HG02759 (cell line): ENCODE measurements at regions not wholly inside any gene's neighbourhood (a gene's known extent, or its start where the extent isn't known, plus 50 kb on each side); places are given as distances from the start of the nearest gene placed in this dataset.
"Not testable (repeated sequence)": the region's sequence is repeated elsewhere in the genome, so short reads cannot be mapped to it uniquely, and the experiment has no call there.

ENCODE experiments used
- ATAC-seq: cut with Tn5 transposase; IDR thresholded peaks from one replicate; pipeline ENCODE4 v1.9.1; 2021; ENCODE audit warnings: mild to moderate bottlenecking, moderate library complexity; ENCODE audit not compliant: unreplicated experiment

DNA sequence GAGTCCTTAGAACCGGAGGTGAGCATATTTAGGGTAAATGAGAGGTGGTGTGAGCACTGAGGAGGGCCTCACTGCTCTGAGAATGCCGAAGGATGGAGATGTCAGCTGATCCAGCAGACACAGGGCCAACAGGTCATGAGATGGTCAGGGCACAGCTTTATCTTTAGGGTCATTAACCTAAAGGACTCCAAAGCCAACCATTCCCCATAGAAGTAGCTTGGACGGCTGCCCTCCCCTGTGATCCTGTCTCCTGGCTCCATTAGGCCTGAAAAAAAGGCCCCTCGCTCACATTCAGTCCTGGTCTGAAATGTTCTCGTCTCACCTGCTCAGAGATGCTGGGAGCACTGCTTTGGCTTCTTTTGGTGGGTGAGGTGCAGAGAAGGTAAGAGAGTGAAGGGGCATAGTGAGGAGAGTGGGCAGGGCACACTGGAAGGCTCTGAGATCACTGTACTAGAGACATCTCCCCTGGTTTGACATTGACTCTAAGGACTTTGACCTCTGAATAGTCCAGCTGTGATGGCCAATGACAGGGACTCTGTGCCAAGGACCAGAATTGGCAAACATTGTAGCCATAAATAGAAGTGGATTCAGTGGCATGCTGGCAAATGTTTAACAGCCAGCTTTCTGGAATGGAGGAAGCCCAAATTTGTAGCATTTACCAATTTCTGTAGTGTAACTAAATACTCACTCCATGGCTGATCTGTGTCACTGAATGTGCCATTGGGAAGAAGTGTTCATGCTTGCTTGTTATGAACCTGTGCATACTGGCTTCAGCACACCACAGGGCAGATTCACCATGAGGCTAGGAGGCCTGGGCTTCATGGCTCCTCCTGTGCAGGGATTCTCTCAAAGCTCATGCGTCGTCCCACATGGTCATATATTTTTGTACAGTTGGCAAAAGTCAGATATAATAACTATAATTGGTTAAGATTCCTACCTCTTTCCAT, 76.2 kb upstream of the MRPS22 start:
- ATAC-seq = no peak

DNA sequence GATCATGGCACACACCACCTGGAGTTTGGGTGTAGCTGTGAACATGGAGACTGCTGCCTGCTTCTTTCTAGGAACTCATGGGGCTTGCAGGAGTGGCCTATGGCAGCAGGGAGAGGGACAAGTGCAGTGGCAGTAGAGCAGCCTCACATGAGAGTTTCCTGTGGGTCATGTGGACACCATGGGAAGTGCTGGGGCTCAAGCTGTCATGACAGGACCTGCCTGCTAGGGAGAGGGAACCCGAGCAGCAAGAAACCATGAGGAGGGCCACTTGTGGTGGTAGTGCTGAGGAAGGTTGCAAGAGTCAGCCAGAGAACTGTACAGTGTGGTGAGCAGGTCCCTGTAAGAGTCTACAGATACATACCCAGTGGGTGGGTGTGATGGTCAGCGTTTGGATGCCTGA, 73.8 kb upstream of the MRPS22 start:
- no peak for ATAC-seq

DNA sequence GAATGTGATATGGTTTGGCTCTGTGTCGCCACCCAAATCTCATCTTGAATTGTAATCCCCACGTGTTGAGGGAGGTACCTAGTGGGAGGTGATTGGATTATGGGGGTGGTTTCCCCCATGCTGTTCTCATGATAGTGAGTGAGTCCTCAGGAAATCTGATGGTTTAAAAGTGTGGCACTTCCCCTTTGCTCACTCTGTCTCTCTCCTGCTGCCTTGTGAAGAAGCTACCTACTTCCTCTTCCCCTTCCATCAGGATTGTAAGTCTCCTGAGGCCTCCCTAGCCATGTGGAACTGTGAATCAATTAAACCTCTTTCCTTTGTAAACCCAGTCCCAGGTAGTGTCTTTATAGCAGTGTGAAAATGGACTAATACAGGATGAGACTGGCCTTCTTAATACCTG, 73.2 kb upstream of the MRPS22 start:
- ATAC-seq = not testable (repeated sequence)

DNA sequence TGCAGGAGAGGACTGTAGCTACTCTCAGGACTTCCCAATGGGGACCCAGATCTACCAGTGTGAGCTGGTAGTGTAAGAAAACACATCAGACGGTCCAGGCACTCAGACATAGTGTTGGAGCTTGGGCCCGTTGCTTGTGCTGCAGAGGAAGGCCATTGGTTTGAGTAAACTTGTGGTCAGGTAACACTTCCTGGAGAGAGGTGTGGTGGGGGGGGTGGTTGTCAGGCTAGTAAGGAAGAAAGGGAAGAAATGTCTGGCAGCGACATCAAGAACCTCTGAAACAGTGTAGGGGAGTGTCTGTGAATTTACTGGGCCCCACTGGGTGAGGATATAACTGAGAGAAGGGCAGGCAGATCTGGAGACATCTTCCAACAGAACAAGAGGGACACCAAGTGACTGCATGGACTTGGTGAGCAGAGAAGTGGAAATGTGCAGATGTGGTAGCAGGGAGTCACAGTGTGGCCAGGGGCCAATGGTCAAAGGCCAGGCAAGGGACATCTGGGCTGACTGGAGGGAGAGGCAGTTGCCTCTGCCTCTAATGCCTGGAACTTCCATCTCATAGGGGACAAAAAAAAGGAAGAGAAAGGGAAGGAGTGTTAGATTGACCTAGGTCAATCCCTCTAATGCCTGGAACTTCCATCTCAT, 63.7 kb upstream of the MRPS22 start:
- ATAC-seq = no peak

DNA sequence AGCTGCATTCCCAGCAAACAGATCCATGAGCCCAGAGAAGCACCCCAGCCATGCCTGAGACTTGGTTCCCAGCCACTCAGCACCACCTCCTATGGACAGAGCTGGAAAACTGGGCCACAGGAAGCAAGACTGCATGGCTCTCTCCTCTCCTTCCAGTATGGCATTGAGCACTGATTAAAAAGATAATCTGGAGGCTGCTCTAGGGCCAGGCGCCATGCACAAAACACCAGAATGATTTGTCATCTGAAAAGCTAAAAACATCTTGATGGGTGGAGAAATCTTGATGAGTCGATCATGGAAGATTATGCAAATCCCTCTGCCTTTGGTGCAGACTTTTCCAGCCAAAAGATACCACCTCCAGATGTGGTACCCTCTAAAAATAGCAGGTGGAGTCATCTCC, 62.7 kb upstream of the MRPS22 start:
- no peak for ATAC-seq

DNA sequence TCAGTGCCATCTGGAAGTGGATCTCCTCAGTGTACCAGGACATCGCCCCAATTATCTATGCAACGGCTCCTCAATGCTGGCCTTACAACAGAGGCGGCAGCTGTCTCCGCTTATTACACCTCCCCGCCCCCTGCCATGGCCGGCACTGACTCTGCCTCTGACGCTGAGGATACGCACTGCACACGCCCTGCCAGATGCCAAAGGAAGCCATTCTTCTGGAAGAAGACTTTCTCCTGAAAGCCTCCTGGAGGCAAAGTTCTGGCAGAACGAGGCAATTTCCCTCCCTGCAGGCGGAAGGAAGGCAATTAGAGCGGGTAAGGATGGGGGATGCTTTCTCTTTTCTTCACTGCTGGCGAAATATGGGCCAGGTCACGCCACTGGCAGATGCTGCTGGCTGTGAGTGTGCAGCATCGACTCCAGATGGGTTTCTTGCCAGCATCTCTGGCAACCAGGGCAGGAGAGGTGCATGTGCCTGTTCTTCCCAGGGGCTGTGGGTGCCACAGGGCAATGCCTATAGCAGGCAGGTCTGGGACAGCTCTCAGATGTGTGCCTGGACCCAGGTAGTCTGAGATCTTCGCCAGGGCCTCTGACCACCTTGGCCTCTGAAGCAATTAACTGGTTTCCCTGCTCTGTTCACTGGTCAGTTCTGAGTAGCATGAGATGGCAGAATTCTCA, 62.2 kb upstream of the MRPS22 start:
- ATAC-seq = no peak

DNA sequence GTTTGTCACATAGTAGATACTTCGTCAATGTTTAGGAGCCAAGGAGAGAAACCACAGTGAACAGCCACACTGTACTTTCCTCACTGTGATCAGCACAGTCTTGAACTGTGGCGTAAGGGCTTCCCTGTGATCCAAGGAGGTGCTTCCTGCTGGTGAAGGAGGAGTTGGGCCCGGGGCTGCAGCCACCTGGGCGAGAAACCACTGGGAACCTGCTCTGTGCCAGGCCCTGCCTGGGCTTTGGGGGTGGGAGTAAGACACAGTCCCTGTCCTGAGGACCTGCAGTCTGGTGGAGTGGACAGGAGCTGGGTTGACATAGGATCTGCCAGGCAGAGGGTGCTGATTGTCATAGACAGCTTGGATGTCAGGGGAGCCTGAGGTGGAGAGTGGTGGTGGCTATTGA, 60.5 kb upstream of the MRPS22 start:
- no peak for ATAC-seq

DNA sequence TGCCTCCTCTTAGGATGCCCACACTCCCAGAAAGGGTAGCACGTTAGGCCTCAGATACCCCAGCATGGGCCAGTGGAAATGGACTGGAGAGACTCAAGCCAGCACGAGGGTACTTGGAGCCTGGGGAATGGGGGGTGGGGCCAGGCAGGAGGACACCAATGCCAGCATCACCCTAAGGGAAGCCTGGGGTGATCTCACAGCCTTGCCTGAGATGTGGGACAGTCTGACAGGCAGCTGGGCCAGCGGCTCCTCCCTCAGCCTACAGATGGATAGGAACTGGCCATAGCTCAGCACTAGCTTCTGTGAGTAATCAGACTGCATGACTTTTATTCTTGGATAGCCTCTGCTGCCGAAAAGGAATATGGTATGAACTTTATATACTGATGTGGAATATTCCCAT, 59.6 kb upstream of the MRPS22 start:
- ATAC-seq = no peak

DNA sequence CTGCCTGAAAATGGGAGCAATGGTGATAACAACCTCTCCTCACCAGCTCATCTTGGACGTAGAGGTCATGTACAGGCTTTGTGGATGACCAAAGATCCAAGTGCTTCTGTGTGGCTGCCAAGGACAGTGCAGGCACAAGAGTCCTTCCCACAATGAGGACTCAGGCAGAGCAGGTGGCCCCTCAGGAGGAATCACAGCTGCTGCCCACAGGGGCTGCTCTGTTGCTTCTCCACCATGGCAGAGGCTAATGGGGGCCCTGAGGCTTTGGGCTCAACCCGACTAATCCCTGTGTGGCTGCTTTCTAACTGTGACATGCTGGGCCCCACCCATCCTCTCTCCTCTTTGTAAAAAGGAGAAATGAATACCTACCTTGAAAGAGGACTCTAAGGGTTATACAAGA, 58.1 kb upstream of the MRPS22 start:
- ATAC-seq = no peak

DNA sequence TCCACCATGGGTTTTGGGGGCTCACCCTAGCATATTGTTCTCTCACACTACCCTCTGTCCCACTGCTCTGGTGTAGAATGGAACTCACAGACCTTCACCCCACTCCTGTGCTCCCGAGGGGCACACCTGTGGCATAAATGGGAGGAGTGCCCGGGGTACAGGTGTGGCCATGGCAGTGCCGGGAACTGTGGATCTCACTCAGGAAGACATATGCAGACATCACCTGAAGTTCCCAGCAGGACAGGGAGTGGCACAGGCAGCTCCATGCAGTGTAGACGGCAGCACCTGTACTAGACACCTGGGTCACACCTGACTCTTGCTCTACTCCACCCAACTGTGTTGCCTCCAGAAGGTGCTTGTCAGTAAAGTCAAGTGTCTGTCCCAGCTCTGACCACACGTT, 57.6 kb upstream of the MRPS22 start:
- no peak for ATAC-seq

DNA sequence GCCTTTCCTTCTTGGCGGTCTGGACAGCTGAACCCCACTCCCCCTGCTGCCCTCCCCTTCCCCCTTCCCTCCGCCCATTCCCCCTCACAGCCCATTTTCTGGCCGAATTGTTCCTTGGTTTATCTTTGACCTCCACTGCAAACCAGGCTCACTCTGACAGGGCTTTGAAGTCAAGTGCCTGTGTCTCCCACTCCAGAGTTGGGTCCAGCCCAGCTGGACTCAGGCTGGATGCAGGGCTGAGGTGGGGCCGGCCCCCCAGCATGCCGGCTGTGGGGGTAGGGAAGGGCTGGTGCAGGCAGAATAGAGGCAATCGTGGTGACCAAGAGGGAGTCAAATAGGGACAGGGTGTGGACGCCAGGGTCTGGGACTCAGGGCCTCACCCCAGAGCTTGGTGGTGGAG, 57.0 kb upstream of the MRPS22 start:
- no peak for ATAC-seq

DNA sequence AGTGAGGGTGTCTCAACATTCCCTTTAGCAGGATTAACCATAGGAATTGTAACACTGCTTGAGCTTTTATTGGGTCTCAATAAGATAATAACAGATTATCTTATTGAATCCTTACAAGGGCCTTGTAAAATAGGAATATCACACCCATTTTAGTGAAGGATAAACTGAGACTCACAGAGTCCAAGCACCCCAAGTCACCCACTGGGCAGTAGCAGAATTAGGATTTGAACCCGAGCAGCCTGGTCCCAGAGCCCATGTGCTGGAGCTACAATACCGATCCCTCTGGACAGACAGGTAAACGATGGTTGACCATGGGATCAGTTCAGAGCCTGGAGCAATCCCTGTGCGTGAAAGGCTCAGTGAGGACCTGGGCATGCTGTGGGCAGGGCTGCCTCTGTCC, 56.3 kb upstream of the MRPS22 start:
- no peak for ATAC-seq

DNA sequence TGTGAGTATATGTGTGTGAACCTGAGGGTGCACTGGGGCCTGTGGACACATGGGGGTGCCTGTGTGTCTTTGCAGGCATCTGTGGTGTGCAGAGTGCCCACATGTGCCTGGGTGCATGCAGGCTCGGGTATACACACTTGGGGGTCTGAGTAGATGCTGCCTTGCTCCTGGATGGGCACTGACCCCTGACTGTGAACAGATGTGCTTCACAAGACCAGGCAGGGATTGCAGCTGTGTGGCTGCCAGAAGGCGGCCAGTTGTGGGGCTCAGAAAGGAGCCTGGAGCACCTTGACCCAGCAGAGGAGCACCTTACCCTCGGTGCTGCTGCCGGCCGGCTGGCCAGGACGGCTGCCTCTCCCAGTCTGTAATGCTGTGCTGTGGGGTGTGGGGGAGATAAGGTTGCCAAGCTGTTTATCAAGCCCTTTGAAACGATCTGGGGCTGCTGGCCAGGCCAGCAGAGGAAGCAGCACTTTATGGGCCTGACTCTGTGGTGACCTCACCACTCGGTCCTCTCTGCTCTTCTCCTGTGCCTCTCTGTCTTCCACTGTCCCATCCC, 55.5 kb upstream of the MRPS22 start:
- ATAC-seq = no peak

DNA sequence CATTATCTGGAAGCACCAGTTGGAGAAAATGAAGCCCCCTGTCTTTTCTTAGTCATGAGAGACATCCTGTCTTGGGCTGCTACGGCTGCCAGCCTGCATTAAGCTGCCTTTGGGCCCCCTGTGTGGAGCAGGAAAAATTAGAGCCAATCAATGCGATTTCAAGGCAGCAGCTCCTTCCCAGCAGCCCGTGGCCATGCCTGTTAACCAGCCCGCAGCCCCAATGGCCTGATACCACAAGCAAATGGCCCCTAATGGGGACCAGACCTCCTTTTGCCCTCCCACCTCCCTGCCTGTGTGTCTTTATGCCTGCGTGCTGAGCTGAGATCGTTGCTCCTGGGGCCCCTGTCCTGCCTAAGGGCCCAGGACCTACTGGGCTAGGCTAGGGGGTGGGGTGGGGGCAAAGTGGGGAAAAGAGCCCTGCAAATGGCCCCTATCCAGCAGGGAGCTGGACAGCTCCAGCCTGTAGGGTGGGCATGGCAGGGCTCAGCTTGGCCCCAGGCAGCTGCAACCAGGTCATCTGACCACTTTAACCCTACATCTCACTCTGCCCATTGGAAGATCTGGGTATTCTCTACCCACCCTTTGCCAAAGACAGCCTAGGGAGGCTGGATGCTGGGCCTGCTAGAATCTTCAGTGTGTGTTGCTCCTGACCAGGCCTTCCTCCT, 53.8 kb upstream of the MRPS22 start:
- no peak for ATAC-seq

DNA sequence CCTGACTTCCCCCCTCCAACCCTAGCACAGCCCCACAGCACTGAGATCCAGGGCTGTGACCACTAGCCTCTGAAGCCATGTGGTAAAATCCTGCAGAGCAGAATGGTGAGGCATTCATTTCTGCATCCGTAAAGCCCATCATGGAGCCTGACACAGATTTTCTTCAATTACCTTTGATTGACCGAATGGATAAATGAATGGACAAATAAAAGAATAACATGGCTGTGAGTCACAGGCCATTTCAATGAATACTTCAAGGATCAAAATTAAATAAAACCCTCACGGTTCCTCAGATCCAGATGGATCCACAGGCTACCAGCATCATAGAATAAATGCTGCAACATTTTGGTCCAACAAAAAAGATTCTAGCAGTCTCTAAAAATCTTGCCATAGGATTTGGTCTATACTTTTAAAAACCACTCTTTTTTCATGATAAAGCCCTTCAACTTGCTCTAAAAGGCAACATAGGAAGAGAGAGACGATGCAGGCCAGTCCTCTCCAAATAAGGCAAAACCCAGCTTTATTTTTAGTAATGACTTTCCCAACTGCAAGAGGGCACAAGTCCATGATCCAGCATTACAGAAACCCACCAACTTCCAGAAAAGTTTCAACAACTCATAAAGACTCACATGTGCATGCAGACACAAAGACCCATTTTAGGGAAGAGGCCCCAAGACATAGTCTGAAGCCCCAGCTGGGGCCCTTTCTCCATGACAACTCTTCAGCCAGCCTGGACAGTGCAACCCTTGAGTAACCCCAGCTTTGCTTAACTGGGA, 52.4 kb upstream of the MRPS22 start:
- ATAC-seq = no peak

DNA sequence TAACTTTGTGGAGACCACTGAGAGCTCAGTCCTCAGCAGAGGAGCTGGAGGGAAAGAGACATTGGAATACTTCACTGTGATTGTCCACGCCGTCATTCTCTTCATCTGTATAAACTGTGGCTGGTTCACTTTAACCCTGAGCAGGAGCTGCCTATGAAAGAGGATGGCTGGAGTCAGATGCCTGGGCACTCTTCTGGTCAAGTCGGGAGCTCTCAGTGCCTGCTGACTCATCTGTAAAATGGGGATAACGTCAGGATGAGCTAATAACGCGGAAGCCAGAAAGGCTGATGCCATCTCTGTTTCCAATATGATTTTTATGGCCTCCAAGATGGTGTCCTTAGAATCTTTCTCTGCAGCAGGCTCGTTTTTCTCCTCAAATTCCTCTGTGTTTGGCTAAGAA, 51.6 kb upstream of the MRPS22 start:
- no peak for ATAC-seq

DNA sequence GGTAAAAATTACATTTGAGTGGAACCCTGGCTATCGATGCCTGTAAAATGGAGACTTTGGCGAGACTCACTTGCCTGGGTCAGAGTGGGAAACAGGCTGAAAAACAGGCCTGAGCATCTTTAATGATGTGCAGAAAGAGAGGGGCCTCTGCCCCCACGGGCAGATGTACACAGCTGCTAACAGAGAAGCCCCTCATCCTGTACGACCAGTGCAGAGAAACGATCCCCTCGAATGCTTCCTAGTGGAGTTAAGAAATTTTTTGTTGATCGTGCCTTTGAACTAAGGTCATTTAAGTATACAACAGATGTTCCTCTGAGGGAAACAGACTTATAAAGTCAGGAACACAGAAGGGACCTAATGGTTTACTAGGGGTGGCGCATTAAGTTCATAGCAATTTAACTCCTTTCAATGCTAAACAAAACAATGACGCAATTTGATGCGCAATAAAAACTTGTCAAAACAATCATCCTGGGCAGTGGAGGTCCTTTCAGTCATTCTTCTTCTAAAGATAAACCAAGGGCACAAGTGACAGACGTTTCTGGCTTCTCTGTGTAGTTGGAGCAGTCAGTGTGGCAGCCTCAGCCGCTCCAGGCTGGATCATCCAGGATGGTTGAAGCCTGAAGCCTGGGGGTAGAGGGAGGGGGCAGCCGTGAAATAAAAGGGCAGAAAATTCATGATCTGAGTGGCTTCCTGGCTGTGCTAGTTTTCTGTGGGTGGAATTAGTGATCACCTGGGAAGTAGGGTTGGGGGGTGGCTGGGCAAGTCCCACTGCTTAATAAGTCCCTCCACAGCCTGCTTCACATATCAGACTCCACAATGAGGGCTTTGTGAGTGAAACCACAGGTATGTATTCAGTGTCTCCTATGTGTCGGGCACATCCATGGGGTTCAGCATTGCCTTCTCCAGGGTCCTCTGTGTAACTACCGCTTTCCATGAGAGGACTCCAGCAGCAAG, 50.8 kb upstream of the MRPS22 start:
- no peak for ATAC-seq

DNA sequence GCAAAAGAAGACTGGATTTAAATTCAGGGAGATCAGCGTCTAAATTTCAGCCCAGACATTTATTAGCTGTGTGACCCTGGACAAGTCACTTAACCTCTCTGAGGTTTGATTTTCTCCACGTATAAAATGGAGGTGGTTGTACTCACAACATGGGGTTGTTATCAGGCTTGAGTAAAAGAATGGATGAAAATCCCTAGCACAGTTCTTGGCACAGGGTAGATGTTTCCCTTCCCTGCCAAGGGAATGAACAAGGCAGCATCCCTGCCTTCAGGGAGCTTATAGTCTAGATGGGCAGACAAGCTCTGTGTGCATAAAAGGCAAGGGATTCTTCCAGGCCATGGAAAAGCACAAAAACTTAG, 50.2 kb upstream of the MRPS22 start:
- no peak for ATAC-seq
